HG03354 (cell line): ENCODE measurements at regions not wholly inside any gene's neighbourhood (a gene's known extent, or its start where the extent isn't known, plus 50 kb on each side); places are given as distances from the start of the nearest gene placed in this dataset.

ENCODE experiments used
- ATAC-seq: cut with Tn5 transposase; IDR thresholded peaks from one replicate; pipeline ENCODE4 v1.9.1; 2021; ENCODE audit warnings: mild to moderate bottlenecking; ENCODE audit not compliant: unreplicated experiment, poor library complexity, severe bottlenecking

- no peak for ATAC-seq
These were observed 175.7 kb upstream of the ARL4C start for GRCh38 chr2:234672498-234673150.

GRCh38 chr2:234671716-234672115 lies 174.8 kb upstream of the ARL4C start:
- ATAC-seq: no peak

- ATAC-seq: no peak
These were observed 174.3 kb upstream of the ARL4C start for GRCh38 chr2:234671231-234671630.

GRCh38 chr2:234670806-234671205 lies 173.9 kb upstream of the ARL4C start:
- no peak for ATAC-seq

- ATAC-seq: no peak
These were observed 173.2 kb upstream of the ARL4C start for GRCh38 chr2:234670052-234670451.

GRCh38 chr2:234669621-234670020 lies 172.7 kb upstream of the ARL4C start:
- ATAC-seq: no peak

GRCh38 chr2:234669001-234669400 lies 172.1 kb upstream of the ARL4C start:
- ATAC-seq: no peak

GRCh38 chr2:234666911-234667310 lies 170.0 kb upstream of the ARL4C start:
- no peak for ATAC-seq

GRCh38 chr2:234665304-234665703 lies 168.4 kb upstream of the ARL4C start:
- ATAC-seq: no peak

GRCh38 chr2:234661849-234662248 lies 165.0 kb upstream of the ARL4C start:
- no peak for ATAC-seq

- ATAC-seq: no peak
These were observed 164.3 kb upstream of the ARL4C start for GRCh38 chr2:234661175-234661574.

GRCh38 chr2:234655706-234656105 lies 158.8 kb upstream of the ARL4C start:
- no peak for ATAC-seq

GRCh38 chr2:234650911-234651310 lies 154.0 kb upstream of the ARL4C start:
- no peak for ATAC-seq

GRCh38 chr2:234649951-234650350 lies 153.1 kb upstream of the ARL4C start:
- no peak for ATAC-seq

GRCh38 chr2:234643407-234643806 lies 146.5 kb upstream of the ARL4C start:
- no peak for ATAC-seq

GRCh38 chr2:234641086-234641485 lies 144.2 kb upstream of the ARL4C start:
- no peak for ATAC-seq

- ATAC-seq: no peak
These were observed 143.8 kb upstream of the ARL4C start for GRCh38 chr2:234640657-234641056.

GRCh38 chr2:234638966-234639365 lies 142.1 kb upstream of the ARL4C start:
- ATAC-seq: no peak

GRCh38 chr2:234635284-234635683 lies 138.4 kb upstream of the ARL4C start:
- ATAC-seq: no peak

GRCh38 chr2:234633581-234634230 lies 136.8 kb upstream of the ARL4C start:
- no peak for ATAC-seq

GRCh38 chr2:234632527-234633391 lies 135.9 kb upstream of the ARL4C start:
- no peak for ATAC-seq
